ENCODE measurements at regions not wholly inside any gene's neighbourhood (a gene's known extent, or its start where the extent isn't known, plus 50 kb on each side); places are given as distances from the start of the nearest gene placed in this dataset.
"Not testable (repeated sequence)": the region's sequence is repeated elsewhere in the genome, so short reads cannot be mapped to it uniquely, and the experiment has no call there.

DNA sequence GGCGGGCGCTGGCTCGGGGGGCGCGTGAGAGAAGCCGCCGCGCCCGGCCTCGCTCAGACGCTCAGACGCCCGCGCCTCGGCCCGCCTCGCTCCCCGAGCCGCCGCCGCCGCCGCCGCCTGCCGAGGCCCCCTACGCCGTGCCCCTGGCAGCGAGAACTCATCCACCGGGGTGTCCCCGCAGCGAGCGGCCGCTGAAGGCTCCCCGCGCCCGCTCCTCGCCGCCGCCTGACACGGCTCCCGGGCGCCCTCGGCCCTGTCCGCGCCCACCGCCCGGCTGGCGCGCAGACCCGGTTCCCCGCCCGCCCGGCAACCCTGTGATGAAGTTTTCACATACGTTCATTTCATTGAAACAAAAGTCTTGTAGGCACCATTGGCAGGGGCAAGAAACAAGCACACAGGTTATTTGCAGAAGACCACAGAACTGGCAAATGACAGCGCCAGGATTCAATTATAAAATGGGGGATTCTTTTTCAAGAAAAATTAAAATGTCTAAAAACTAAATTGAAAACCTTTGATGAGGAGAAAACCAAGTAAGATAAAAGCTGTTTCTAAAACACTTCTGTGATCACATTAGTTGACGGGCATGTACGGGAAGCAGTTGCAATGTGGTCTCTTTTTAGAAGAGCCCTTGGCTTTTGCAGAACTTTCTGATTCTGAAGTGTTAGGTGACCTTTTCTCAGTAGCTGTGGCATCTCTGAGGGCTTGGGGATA lies 50.5 kb upstream of the TUBA3D start:
- CTCF ChIA-PET = interaction anchor here (1.7 to 5.3 kb wide), 2 partner anchors 12 to 248 kb away, joined by 5 to 27 read pairs; no protein-coding TSS in a partner anchor
- Histone ChIP-seq H3K9ac (no peak overlapping the region), H3K27ac (ENCODE audit: low read depth in 2 of 2, low read length in 1 of 2) (no peak overlapping the region), H3F3A (replicated peaks; ENCODE audit: insufficient read depth) (no peaks in the 10 kb centered on the region), H2AFZ (ENCODE audit: low read depth) (peak overlapping the region; percentile 82; the same call in 1 of the 2 replicates), H3K9me3 (no peaks in the 10 kb centered on the region), H3K4me2 (no peak overlapping the region), H3K4me3 (ENCODE audit: low read depth in 2 of 2, low read length in 1 of 2) (peak overlapping the region in 1 of 2 experiments; percentile 35; a peak in 2 of 4 replicates), H3K27me3 (ENCODE audit: insufficient read depth) (peaks cover 42% of the 10 kb centered on the region), H3K4me1 (ENCODE audit: control insufficient read depth in 1 of 2, insufficient read depth in 2 of 2, low read depth in 1 of 2, low read length in 1 of 2) (no peaks in the 10 kb centered on the region), H3K79me2 (ENCODE audit: insufficient read depth) (no peaks in the 10 kb centered on the region), H3K9me2 (no peaks in the 10 kb centered on the region), H4K20me1 (ENCODE audit: insufficient read depth) (no peaks in the 10 kb centered on the region), H3K36me3 (replicated peaks in 1 of 2; ENCODE audit: control insufficient read depth in 1 of 2, insufficient read depth in 2 of 2, low read length in 1 of 2) (no peaks in the 10 kb centered on the region)
- DNase-seq = peak; percentile 69
- POLR2A ChIA-PET = no interaction called here
- 21% methylated on average over 5 of the region's 57 CpGs for WGBS (ENCODE audit: low lambda C conversion rate)
- TF ChIP-seq TEAD4 (IDR thresholded peaks at IDR 0.05; ENCODE audit: borderline replicate concordance, insufficient read depth) (no peak), FOXJ3 (CRISPR knock-in tag; IDR thresholded peaks at IDR 0.05) (no peak), RAD21 (IDR thresholded peaks at IDR 0.05; ENCODE audit: low read length) (no peak), FOXM1 (IDR thresholded peaks at IDR 0.05; ENCODE audit: low read depth) (no peak), MEF2A (IDR thresholded peaks at IDR 0.05; ENCODE audit: borderline replicate concordance, low read depth) (no peak), NRF1 (IDR thresholded peaks at IDR 0.05; ENCODE audit: low read depth, low read length) (no peak), GABPA (IDR thresholded peaks at IDR 0.05; ENCODE audit: low read depth) (no peak), POLR2AphosphoS5 (IDR thresholded peaks at IDR 0.05; ENCODE audit: low read depth, low read length) (no peak), YY1 (IDR thresholded peaks at IDR 0.05; ENCODE audit: low read depth) (no peak), TCF12 (IDR thresholded peaks at IDR 0.05) (no peak)
- TF ChIP-seq, protein P1, sequence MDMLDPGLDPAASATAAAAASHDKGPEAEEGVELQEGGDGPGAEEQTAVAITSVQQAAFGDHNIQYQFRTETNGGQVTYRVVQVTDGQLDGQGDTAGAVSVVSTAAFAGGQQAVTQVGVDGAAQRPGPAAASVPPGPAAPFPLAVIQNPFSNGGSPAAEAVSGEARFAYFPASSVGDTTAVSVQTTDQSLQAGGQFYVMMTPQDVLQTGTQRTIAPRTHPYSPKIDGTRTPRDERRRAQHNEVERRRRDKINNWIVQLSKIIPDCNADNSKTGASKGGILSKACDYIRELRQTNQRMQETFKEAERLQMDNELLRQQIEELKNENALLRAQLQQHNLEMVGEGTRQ (IDR thresholded peaks at IDR 0.05; ENCODE audit: borderline replicate concordance, low read depth, low read length) = no peak
- TF ChIP-seq, protein P2, sequence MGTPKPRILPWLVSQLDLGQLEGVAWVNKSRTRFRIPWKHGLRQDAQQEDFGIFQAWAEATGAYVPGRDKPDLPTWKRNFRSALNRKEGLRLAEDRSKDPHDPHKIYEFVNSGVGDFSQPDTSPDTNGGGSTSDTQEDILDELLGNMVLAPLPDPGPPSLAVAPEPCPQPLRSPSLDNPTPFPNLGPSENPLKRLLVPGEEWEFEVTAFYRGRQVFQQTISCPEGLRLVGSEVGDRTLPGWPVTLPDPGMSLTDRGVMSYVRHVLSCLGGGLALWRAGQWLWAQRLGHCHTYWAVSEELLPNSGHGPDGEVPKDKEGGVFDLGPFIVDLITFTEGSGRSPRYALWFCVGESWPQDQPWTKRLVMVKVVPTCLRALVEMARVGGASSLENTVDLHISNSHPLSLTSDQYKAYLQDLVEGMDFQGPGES (IDR thresholded peaks at IDR 0.05; ENCODE audit: low read depth, low read length) = no peak
- TF ChIP-seq, protein P3, sequence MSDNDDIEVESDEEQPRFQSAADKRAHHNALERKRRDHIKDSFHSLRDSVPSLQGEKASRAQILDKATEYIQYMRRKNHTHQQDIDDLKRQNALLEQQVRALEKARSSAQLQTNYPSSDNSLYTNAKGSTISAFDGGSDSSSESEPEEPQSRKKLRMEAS (IDR thresholded peaks at IDR 0.05; ENCODE audit: low read depth) = no peak
- TF ChIP-seq, protein P4, sequence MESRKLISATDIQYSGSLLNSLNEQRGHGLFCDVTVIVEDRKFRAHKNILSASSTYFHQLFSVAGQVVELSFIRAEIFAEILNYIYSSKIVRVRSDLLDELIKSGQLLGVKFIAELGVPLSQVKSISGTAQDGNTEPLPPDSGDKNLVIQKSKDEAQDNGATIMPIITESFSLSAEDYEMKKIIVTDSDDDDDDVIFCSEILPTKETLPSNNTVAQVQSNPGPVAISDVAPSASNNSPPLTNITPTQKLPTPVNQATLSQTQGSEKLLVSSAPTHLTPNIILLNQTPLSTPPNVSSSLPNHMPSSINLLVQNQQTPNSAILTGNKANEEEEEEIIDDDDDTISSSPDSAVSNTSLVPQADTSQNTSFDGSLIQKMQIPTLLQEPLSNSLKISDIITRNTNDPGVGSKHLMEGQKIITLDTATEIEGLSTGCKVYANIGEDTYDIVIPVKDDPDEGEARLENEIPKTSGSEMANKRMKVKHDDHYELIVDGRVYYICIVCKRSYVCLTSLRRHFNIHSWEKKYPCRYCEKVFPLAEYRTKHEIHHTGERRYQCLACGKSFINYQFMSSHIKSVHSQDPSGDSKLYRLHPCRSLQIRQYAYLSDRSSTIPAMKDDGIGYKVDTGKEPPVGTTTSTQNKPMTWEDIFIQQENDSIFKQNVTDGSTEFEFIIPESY (IDR thresholded peaks at IDR 0.05; ENCODE audit: borderline replicate concordance, low read depth) = no peak
- TF ChIP-seq, protein P5, sequence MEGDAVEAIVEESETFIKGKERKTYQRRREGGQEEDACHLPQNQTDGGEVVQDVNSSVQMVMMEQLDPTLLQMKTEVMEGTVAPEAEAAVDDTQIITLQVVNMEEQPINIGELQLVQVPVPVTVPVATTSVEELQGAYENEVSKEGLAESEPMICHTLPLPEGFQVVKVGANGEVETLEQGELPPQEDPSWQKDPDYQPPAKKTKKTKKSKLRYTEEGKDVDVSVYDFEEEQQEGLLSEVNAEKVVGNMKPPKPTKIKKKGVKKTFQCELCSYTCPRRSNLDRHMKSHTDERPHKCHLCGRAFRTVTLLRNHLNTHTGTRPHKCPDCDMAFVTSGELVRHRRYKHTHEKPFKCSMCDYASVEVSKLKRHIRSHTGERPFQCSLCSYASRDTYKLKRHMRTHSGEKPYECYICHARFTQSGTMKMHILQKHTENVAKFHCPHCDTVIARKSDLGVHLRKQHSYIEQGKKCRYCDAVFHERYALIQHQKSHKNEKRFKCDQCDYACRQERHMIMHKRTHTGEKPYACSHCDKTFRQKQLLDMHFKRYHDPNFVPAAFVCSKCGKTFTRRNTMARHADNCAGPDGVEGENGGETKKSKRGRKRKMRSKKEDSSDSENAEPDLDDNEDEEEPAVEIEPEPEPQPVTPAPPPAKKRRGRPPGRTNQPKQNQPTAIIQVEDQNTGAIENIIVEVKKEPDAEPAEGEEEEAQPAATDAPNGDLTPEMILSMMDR (IDR thresholded peaks at IDR 0.05) = no peak
- TF ChIP-seq, protein P6, sequence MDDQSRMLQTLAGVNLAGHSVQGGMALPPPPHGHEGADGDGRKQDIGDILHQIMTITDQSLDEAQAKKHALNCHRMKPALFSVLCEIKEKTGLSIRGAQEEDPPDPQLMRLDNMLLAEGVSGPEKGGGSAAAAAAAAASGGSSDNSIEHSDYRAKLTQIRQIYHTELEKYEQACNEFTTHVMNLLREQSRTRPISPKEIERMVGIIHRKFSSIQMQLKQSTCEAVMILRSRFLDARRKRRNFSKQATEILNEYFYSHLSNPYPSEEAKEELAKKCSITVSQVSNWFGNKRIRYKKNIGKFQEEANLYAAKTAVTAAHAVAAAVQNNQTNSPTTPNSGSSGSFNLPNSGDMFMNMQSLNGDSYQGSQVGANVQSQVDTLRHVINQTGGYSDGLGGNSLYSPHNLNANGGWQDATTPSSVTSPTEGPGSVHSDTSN (IDR thresholded peaks at IDR 0.05) = no peak

DNA sequence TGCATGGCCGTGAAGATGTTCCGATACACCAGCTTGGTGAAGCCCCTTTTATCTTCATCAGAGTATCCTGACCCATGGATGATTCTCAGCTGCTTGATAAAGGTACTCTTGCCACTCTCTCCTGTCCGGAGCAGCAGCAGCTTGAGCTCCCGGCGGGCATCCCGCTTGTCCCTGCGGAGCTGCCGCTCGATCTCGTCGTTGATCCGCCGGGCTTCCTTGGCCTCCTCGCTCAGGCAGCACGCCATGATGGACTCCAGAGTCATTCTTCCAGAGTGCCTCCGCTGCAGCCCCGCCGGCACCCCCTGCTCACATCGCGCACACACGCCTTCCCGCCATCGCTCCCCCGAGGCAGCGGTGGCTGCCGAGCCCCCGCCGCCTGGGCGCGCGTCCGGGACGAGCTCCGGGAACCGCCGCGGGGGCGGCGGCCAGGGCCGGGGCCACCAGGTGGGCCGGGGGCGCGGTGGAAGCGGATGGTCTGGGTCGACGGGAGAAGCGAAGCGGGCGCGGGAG lies 51.3 kb upstream of the TUBA3D start:
- H3K9ac ChIP-seq; POLR2A ChIA-PET; H3K4me1 ChIP-seq (ENCODE audit: control insufficient read depth in 1 of 2, insufficient read depth in 2 of 2, low read depth in 1 of 2, low read length in 1 of 2); H4K20me1 ChIP-seq (ENCODE audit: insufficient read depth); H3K9me3 ChIP-seq; H3K27ac ChIP-seq (ENCODE audit: low read depth in 2 of 2, low read length in 1 of 2); H3K4me2 ChIP-seq; H3K36me3 ChIP-seq (replicated peaks in 1 of 2; ENCODE audit: control insufficient read depth in 1 of 2, insufficient read depth in 2 of 2, low read length in 1 of 2); H3K9me2 ChIP-seq; H3F3A ChIP-seq (replicated peaks; ENCODE audit: insufficient read depth); H3K79me2 ChIP-seq (ENCODE audit: insufficient read depth); H2AFZ ChIP-seq (ENCODE audit: low read depth): not testable (repeated sequence)
- CTCF ChIA-PET = interaction anchor here (5.3 kb wide), 1 partner anchor 11 kb away, joined by 27 read pairs; no protein-coding TSS in a partner anchor
- 24% methylated on average over 22 of the region's 50 CpGs for WGBS (ENCODE audit: low lambda C conversion rate)
- DNase-seq = peak; percentile 48
- H3K4me3 ChIP-seq (ENCODE audit: low read depth in 2 of 2, low read length in 1 of 2) = peak overlapping the region in 1 of 2 experiments; percentile 35; a peak in 2 of 4 replicates
- peaks cover 37% of the 10 kb centered on the region for H3K27me3 ChIP-seq (ENCODE audit: insufficient read depth)
